ENCODE measurements at regions not wholly inside any gene's neighbourhood (a gene's known extent, or its start where the extent isn't known, plus 50 kb on each side); places are given as distances from the start of the nearest gene placed in this dataset.

DNA sequence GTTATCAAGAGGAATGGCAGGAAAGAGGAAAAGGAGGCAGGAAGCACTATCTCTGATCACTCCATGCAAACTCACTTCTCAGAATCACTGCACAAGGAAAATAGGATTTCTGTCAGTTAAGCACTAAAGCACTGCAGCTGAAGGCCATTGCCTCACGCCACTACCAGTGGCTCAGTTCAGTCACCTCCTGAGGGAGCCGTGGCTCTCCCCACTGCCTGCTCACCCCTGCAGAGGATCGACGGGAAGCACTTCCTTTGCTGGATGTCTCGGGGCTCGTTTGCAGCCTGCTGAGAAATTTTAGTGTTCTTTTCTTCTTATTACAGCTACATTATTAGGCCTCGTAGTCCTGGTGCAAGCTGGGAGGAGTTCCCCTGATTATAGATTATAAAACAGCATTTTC, 90.1 kb upstream of the ADCY1 start:
- Histone ChIP-seq H3K4me3 (no peak overlapping the region), H3K9me3 (no peaks in the 10 kb centered on the region), H3K27me3 (no peaks in the 10 kb centered on the region), H3K36me3 (no peaks in the 10 kb centered on the region), H3K4me1 (no peaks in the 10 kb centered on the region), H3K27ac (no peak overlapping the region)
- intact Hi-C loops (cut with DNase I; ENCODE audit: low total_unique reads): no loop called here
- DNase-seq (ENCODE audit: low spot score in 2 of 2): no peak
- TF ChIP-seq, protein P1, sequence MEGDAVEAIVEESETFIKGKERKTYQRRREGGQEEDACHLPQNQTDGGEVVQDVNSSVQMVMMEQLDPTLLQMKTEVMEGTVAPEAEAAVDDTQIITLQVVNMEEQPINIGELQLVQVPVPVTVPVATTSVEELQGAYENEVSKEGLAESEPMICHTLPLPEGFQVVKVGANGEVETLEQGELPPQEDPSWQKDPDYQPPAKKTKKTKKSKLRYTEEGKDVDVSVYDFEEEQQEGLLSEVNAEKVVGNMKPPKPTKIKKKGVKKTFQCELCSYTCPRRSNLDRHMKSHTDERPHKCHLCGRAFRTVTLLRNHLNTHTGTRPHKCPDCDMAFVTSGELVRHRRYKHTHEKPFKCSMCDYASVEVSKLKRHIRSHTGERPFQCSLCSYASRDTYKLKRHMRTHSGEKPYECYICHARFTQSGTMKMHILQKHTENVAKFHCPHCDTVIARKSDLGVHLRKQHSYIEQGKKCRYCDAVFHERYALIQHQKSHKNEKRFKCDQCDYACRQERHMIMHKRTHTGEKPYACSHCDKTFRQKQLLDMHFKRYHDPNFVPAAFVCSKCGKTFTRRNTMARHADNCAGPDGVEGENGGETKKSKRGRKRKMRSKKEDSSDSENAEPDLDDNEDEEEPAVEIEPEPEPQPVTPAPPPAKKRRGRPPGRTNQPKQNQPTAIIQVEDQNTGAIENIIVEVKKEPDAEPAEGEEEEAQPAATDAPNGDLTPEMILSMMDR (IDR thresholded peaks at IDR 0.05): no peak
- TF ChIP-seq POLR2A (IDR thresholded peaks at IDR 0.05) (no peak), POLR2AphosphoS5 (IDR thresholded peaks at IDR 0.05) (no peak)

DNA sequence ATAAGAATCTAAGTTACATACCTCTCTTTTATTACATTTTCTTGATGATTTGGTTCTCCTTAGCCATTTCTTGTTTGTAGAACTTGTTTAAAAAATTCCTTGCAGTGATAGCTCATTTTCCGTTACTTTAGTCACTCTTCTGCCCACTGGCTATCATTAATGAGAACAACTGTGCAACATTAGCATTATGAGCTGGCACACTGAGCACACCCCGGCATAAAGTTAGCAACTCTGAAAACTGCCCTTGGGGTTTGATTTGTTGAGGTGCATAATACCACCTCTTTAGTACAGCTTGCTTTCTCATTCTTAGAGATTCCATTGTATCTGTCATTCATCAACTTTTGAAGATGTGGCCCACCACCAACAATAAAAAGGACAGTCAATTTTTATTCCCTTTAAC, 87.6 kb upstream of the ADCY1 start:
- Histone ChIP-seq H3K4me1 (no peaks in the 10 kb centered on the region), H3K36me3 (no peaks in the 10 kb centered on the region), H3K27me3 (no peaks in the 10 kb centered on the region), H3K4me3 (no peak overlapping the region), H3K27ac (no peak overlapping the region), H3K9me3 (peaks cover 0 to 7% of the 10 kb centered on the region in 2 donors)
- TF ChIP-seq POLR2AphosphoS5 (IDR thresholded peaks at IDR 0.05): no peak
- TF ChIP-seq, protein P1 (IDR thresholded peaks at IDR 0.05): no peak
- TF ChIP-seq POLR2A (IDR thresholded peaks at IDR 0.05): no peak
- intact Hi-C loops (cut with DNase I; ENCODE audit: low total_unique reads): no loop called here
- no peak for DNase-seq (ENCODE audit: low spot score in 2 of 2)

DNA sequence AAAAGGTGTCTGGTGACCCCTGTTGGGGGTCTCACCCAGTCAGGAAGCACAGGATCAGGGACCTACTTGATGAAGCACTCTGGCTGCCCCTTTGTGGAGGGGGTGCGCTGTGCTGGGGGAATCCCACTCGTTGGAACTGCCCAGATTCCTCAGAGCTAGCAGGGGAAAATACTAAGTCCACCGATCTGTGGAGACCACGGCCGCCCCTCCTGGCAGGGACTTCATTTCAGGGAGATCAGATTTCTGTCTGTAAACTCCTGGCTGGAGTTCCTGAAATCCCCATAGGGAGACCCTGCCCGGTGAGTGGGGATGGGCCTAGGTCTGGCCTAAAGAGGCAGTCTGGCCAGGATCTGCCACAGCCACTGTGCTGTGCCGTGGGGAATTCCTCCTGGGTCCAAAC, 79.3 kb upstream of the ADCY1 start:
- intact Hi-C loops (cut with DNase I; ENCODE audit: low total_unique reads): no loop called here
- Histone ChIP-seq H3K9me3 (peaks cover 0 to 10% of the 10 kb centered on the region in 2 donors), H3K27ac (no peak overlapping the region), H3K27me3 (no peaks in the 10 kb centered on the region), H3K4me3 (no peak overlapping the region), H3K36me3 (no peaks in the 10 kb centered on the region), H3K4me1 (no peaks in the 10 kb centered on the region)
- DNase-seq (ENCODE audit: low spot score in 2 of 2): no peak
- no peak for TF ChIP-seq POLR2A (IDR thresholded peaks at IDR 0.05)
- no peak for TF ChIP-seq POLR2AphosphoS5 (IDR thresholded peaks at IDR 0.05)
- TF ChIP-seq, protein P1 (IDR thresholded peaks at IDR 0.05): no peak

DNA sequence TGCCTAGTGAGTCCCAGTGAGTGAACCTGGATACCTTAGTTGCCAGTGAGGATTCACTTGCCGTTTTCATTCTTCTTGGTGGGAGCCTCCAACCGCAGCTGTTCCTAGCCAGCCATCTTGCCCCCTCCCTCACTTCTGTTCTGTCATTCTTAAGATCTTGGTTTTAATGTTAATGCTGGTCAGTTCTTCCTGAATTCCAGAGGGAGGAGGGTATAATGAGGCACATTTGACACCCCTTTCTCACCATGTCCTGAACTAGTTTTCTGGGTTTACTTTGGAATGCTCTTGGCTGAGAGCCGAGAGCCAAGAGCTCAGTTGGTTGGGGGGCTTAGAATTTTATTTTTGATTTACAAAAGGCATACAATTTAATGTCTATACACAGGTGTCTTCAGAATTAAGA, 78.5 kb upstream of the ADCY1 start:
- intact Hi-C loops (cut with DNase I; ENCODE audit: low total_unique reads): no loop called here
- Histone ChIP-seq H3K27ac (no peak overlapping the region), H3K4me3 (no peak overlapping the region), H3K4me1 (no peaks in the 10 kb centered on the region), H3K27me3 (no peaks in the 10 kb centered on the region), H3K36me3 (no peaks in the 10 kb centered on the region), H3K9me3 (peaks cover 0 to 10% of the 10 kb centered on the region in 2 donors)
- no peak for DNase-seq (ENCODE audit: low spot score in 2 of 2)
- TF ChIP-seq POLR2AphosphoS5 (IDR thresholded peaks at IDR 0.05): no peak
- TF ChIP-seq, protein P1 (IDR thresholded peaks at IDR 0.05): no peak
- no peak for TF ChIP-seq POLR2A (IDR thresholded peaks at IDR 0.05)

DNA sequence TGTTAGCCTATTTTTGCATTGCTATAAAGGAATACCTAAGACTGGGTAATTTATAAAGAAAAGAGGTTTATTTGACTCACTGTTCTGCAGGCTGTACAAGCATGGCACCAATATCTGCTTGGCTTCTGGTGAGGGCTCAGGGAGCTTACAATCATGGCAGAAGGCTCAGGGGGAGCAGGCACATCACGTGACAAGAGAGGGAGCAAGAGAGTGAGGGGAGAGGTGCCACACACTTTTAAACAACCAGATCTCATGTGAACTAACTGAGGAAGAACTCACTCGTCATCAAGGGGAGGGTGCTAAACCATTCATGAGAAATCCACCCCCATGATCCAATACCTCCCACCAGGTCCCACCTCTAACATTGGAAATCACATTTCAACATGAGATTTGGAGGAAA, 73.9 kb upstream of the ADCY1 start:
- H3K36me3 ChIP-seq: no peaks in the 10 kb centered on the region
- no peak for TF ChIP-seq POLR2A (IDR thresholded peaks at IDR 0.05)
- no peak for TF ChIP-seq POLR2AphosphoS5 (IDR thresholded peaks at IDR 0.05)
- TF ChIP-seq, protein P1 (IDR thresholded peaks at IDR 0.05): no peak
- no peaks in the 10 kb centered on the region for H3K9me3 ChIP-seq
- no peak overlapping the region for H3K27ac ChIP-seq
- no peaks in the 10 kb centered on the region for H3K4me1 ChIP-seq
- no peak for DNase-seq (ENCODE audit: low spot score in 2 of 2)
- H3K4me3 ChIP-seq: no peak overlapping the region
- H3K27me3 ChIP-seq: no peaks in the 10 kb centered on the region
- intact Hi-C loops (cut with DNase I; ENCODE audit: low total_unique reads): no loop called here
